MM.1S (cell line): ENCODE measurements at regions not wholly inside any gene's neighbourhood (a gene's known extent, or its start where the extent isn't known, plus 50 kb on each side); places are given as distances from the start of the nearest gene placed in this dataset.

Experiments used
- DNase-seq: peaks from one replicate; pipeline ENCODE4 v3.0.0-alpha.2; 2015
- H2AFZ ChIP-seq: fragments of 300-600 bp; sonication (generic); 2 replicates; pipeline ENCODE4 v1.6.0; 2016; ENCODE audit warnings: antibody characterized with exemption, low read length
- H3F3A ChIP-seq: fragments of 300-600 bp; sonication (generic); 2 replicates; pipeline ENCODE4 v1.6.1; 2016; ENCODE audit warnings: mild to moderate bottlenecking, antibody characterized with exemption, low read length, moderate library complexity, mixed read lengths; ENCODE audit not compliant: insufficient read depth
- H3K27ac ChIP-seq: fragments of 300-600 bp; sonication (generic); 2 replicates; pipeline ENCODE4 v1.5.1; 2016; ENCODE audit warnings: mild to moderate bottlenecking, low read length
- H3K27me3 ChIP-seq: fragments of 300-600 bp; sonication (generic); replicated peaks from 2 replicates; pipeline ENCODE4 v1.6.0; 2016; ENCODE audit warnings: low read length; ENCODE audit not compliant: insufficient read depth
- H3K36me3 ChIP-seq: fragments of 300-600 bp; sonication (generic); replicated peaks from 2 replicates; pipeline ENCODE4 v1.6.1; 2016; ENCODE audit warnings: mild to moderate bottlenecking, low read length, mixed read lengths; ENCODE audit not compliant: insufficient read depth
- H3K4me1 ChIP-seq: fragments of 300-600 bp; sonication (generic); 2 replicates; pipeline ENCODE4 v1.6.1; 2016; ENCODE audit warnings: low read length, mixed read lengths
- H3K4me2 ChIP-seq: fragments of 300-600 bp; sonication (generic); 2 replicates; pipeline ENCODE4 v1.6.0; 2016; ENCODE audit warnings: low read depth, low read length
- H3K4me3 ChIP-seq: fragments of 300-600 bp; sonication (generic); 2 replicates; pipeline ENCODE4 v1.5.1; 2016; ENCODE audit warnings: low read length, mixed read lengths
- H3K79me2 ChIP-seq: fragments of 300-600 bp; sonication (generic); 2 replicates; pipeline ENCODE4 v1.6.1; 2016; ENCODE audit warnings: mixed run types, low read length, mixed read lengths
- H3K9ac ChIP-seq: fragments of 300-600 bp; sonication (generic); 2 replicates; pipeline ENCODE4 v1.6.1; 2016; ENCODE audit warnings: low read length, mixed read lengths
- H3K9me2 ChIP-seq: fragments of 300-600 bp; sonication (generic); replicated peaks from 2 replicates; pipeline ENCODE4 v1.6.1; 2016; ENCODE audit warnings: mild to moderate bottlenecking, low read length, mixed read lengths; ENCODE audit not compliant: insufficient read depth
- H3K9me3 ChIP-seq: fragments of 300-600 bp; sonication (generic); replicated peaks from 2 replicates; pipeline ENCODE4 v1.6.1; 2016; ENCODE audit warnings: mild to moderate bottlenecking, low read length, mixed read lengths; ENCODE audit not compliant: insufficient read depth
- H4K20me1 ChIP-seq: fragments of 300-600 bp; sonication (generic); 2 replicates; pipeline ENCODE4 v1.6.1; 2016; ENCODE audit warnings: mild to moderate bottlenecking, low read length, moderate library complexity, mixed read lengths; ENCODE audit not compliant: insufficient read depth
- EZH2 ChIP-seq: fragments of 300-600 bp; sonication (generic); optimal IDR thresholded peaks from 2 replicates; pipeline ENCODE3; 2017; ENCODE audit warnings: low read depth, mild to moderate bottlenecking, antibody characterized with exemption, low read length, mixed read lengths
- EZH2phosphoT487 ChIP-seq: fragments of 300-600 bp; sonication (generic); IDR thresholded peaks from 2 replicates; pipeline ENCODE4 v1.6.1; 2018; ENCODE audit warnings: antibody characterized with exemption, low read length
- TF ChIP-seq, protein P1 (sequence below): fragments of 300-600 bp; sonication (generic); IDR thresholded peaks from 2 replicates; pipeline ENCODE4 v1.5.1; 2016; ENCODE audit warnings: antibody characterized with exemption, low read length, mixed read lengths

DNA sequence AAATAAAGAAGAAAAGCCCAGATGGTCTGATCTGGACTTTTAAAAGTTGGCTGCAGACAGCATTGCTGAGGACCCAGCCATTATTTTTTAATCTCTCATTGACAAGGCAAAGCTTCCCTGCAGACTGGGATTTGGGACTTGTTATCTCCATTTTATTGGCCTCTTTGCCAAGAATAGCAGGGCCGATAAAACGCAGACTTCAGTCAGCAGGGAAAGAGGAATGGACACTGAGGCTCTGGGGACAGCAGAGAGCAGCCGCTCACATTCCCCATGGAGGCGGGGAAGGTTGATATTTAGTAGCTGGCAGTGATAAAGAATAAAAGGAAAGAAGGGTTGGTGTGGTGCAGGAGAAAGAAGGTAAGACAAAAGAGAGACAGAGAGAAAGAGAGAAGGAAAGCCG lies 350.1 kb upstream of the PIK3C3 start:
- Histone ChIP-seq H3F3A (no peaks in the 10 kb centered on the region), H3K9me3 (no peaks in the 10 kb centered on the region), H2AFZ (no peak overlapping the region), H3K9me2 (no peaks in the 10 kb centered on the region), H4K20me1 (no peaks in the 10 kb centered on the region), H3K4me1 (peaks cover 6% of the 10 kb centered on the region; the same call in 1 of the 2 replicates), H3K27ac (no peak overlapping the region), H3K27me3 (no peaks in the 10 kb centered on the region), H3K4me2 (no peak overlapping the region), H3K36me3 (no peaks in the 10 kb centered on the region), H3K79me2 (peaks cover 10% of the 10 kb centered on the region; the same call in 1 of the 2 replicates), H3K9ac (no peak overlapping the region), H3K4me3 (no peak overlapping the region)
- no peak for TF ChIP-seq EZH2phosphoT487
- TF ChIP-seq, protein P1, sequence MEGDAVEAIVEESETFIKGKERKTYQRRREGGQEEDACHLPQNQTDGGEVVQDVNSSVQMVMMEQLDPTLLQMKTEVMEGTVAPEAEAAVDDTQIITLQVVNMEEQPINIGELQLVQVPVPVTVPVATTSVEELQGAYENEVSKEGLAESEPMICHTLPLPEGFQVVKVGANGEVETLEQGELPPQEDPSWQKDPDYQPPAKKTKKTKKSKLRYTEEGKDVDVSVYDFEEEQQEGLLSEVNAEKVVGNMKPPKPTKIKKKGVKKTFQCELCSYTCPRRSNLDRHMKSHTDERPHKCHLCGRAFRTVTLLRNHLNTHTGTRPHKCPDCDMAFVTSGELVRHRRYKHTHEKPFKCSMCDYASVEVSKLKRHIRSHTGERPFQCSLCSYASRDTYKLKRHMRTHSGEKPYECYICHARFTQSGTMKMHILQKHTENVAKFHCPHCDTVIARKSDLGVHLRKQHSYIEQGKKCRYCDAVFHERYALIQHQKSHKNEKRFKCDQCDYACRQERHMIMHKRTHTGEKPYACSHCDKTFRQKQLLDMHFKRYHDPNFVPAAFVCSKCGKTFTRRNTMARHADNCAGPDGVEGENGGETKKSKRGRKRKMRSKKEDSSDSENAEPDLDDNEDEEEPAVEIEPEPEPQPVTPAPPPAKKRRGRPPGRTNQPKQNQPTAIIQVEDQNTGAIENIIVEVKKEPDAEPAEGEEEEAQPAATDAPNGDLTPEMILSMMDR, result no peak
- no peak for TF ChIP-seq EZH2
- no peak for DNase-seq

GRCh38 chr18:41602034-41602433 lies 353.0 kb upstream of the PIK3C3 start:
- no peak overlapping the region for H3K4me3 ChIP-seq
- TF ChIP-seq, protein P1, result no peak
- TF ChIP-seq EZH2phosphoT487 (no peak), EZH2 (no peak)
- H3K4me1 ChIP-seq, result peaks cover 6% of the 10 kb centered on the region; the same call in 1 of the 2 replicates
- H3K27ac ChIP-seq, result no peak overlapping the region
- H3K9me3 ChIP-seq, result no peaks in the 10 kb centered on the region
- H3K36me3 ChIP-seq, result no peaks in the 10 kb centered on the region
- H3F3A ChIP-seq, result no peaks in the 10 kb centered on the region
- H4K20me1 ChIP-seq, result no peaks in the 10 kb centered on the region
- no peak for DNase-seq
- no peaks in the 10 kb centered on the region for H3K27me3 ChIP-seq
- no peak overlapping the region for H2AFZ ChIP-seq
- H3K9ac ChIP-seq, result no peak overlapping the region
- H3K79me2 ChIP-seq, result peaks cover 10% of the 10 kb centered on the region; the same call in 1 of the 2 replicates
- no peak overlapping the region for H3K4me2 ChIP-seq
- H3K9me2 ChIP-seq, result no peaks in the 10 kb centered on the region

DNA sequence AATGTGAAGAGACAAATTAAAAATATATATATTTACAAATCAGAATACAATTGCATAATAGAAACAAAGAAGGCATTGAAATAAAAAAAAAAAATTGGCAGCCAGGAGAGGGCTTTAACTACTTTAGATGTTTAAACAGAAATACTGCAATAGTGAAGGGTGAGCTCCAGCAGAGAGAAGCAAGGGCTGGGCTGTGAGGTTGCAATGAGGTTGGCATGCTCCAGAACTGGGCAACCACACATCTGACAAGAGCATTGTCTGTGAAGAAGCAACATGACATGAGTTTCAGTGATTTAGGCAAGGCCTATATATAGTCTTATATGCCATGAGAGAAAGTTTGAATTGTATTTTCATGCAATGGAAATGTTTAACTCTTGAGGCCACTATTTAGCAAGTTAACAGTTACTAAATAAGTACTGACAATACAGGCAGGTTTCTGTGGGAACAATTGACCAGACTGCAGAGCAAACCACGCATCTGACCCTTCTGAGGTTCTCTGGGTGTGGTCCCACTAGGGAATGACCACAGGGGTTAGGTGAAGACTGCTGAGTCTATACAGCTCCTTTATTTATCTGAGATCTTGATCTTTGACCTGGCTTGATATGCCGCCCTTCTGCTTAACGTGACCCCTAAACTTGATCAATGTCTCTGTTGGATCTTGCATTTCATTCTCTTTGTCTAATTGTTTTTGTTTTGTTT lies 354.2 kb upstream of the PIK3C3 start:
- Histone ChIP-seq H3K9me2 (no peaks in the 10 kb centered on the region), H3K36me3 (no peaks in the 10 kb centered on the region), H3K4me1 (0 out of 2 replicates have a peak, but pooled peaks cover 2% of the 10 kb centered on the region), H3K9me3 (no peaks in the 10 kb centered on the region), H3K4me2 (no peak overlapping the region), H4K20me1 (no peaks in the 10 kb centered on the region), H3K79me2 (peaks cover 8% of the 10 kb centered on the region; the same call in 1 of the 2 replicates), H3K27ac (no peak overlapping the region), H3K27me3 (no peaks in the 10 kb centered on the region), H3F3A (no peaks in the 10 kb centered on the region), H3K9ac (no peak overlapping the region), H3K4me3 (no peak overlapping the region), H2AFZ (no peak overlapping the region)
- TF ChIP-seq EZH2phosphoT487, result no peak
- TF ChIP-seq, protein P1, result no peak
- TF ChIP-seq EZH2, result no peak
- DNase-seq, result no peak
